Lung microvascular endothelial cell (primary cell): ENCODE measurements at regions not wholly inside any gene's neighbourhood (a gene's known extent, or its start where the extent isn't known, plus 50 kb on each side); places are given as distances from the start of the nearest gene placed in this dataset.
"Not testable (repeated sequence)": the region's sequence is repeated elsewhere in the genome, so short reads cannot be mapped to it uniquely, and the experiment has no call there.

Experiments
- DNase-seq, 2 donors: peaks; one replicate each; pipeline versions ENCODE4 v3.0.0 to v3.0.0-alpha.2; 2010; ENCODE audit warnings: low read depth in 2 of 2

DNA sequence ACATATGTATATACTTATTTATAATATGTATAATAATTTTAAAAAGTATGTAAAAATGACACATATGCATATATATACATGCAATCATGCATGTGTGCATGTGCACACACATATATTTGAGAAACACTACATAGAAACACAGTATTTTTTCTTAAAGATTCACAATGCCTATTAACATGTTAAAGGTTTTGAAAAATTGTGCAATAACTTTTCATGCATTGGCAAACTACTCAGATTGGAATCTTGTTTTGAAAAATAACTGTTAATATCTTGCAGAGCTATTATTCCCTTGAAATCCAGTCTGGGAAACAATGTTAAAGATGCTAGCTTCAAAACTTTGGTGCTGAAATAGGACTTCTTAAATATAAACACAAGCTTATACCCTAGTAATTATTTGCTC lies 256.2 kb upstream of the P2RY1 start:
- no peak for DNase-seq

DNA sequence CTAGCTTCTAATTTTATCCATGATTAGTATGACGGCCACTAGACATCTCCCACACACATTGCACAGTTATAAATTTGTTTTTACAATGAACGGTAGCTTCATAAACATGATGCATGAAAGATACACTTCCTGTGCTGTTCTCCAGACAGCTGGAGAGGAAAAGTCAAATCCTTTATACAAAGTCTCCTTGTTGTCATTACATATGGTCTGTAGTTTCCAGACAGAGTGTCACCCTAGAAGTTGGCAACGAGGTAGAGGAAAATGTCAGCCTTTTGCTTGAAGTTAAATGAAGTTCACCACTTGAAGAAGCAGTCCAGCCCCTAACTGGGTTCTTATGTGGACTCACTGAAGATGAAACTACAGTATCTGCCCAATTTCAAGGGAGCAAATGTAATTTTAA lies 253.0 kb upstream of the P2RY1 start:
- DNase-seq = peak in 1 of 2 donors; percentile 63

GRCh38 chr3:152583963-152584362 lies 251.0 kb upstream of the P2RY1 start:
- no peak for DNase-seq

GRCh38 chr3:152586974-152587373 lies 248.0 kb upstream of the P2RY1 start:
- DNase-seq = no peak

DNA sequence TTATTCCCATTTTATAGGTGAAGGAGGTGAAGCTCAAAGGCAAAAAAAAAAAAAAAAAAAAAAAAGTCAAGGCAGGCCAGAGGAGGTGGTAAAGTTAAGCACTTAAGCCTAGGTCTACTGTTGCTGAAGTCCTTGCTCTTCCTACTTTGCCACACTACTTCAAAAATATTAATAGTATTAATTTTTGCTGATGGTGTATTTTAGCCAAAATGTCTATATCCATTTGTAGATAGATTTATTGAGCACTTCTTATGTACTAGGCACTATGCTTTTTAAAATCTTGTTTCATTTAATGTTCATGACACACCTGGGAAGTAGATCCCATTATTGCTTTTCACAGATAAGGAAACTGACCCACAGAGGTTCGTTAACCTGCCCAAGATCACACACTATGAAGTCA lies 247.1 kb upstream of the P2RY1 start:
- no peak for DNase-seq

DNA sequence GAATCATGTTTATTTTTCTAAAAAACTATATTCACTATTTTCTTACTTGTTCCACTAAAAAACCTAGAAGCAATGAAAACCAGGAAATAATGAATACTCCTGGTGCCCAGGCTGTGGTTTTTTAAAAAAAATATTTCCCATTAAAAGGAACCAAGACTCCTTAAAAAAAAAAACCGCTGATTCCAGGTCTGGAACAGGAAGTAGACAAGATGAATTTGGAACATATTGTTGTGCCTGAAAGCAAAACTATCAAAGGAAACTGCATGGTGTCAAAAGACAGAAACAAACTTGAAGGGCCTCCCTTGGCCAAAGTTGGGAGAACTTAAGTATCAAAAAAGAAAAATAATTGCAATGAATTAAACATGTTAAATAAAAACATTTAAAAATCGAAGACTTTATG lies 245.3 kb upstream of the P2RY1 start:
- DNase-seq = peak in 1 of 2 donors; percentile 45

DNA sequence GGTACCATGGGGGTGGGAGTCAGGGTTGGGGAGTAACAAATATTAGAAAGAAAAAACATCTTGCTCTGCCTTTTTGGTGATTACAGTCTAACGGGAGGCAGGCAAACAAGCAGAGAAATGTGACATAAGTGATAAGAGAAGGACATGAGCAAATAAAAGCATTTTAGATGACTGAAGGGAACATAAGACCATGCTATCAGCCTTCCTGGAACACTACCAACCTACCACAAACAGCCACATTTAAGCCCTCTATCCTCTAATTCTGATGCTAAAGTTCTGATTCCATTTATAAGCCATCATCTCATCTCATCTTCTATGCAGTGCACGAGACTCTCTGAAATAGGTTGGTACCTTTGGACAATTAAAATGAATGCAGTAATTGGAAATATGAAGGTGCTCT lies 243.4 kb upstream of the P2RY1 start:
- DNase-seq = no peak

DNA sequence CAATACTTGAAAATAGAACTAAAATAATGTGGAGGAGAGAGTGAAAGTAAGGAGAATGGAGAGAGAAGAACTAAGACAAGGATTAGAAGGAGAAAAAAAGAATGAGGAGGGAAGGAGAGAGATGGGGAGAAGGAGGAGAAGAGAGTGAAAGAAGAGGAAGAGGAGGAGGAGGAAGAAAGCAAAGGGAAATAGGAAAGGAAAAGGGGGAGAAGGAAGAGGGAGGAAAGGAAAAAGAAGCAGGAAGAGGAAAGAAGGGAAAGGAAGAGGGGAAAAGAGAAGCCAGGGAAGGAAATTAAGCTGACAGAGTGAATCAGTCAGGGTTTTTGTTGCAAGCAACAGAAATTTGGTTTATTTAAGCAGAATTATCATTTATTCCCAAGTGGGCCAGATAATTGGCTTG lies 241.7 kb upstream of the P2RY1 start:
- no peak for DNase-seq

- DNase-seq = peak; percentile 2 to 90
Measured at GRCh38 chr3:152595975-152596821, 238.7 kb upstream of the P2RY1 start.

GRCh38 chr3:152596832-152597231 lies 238.1 kb upstream of the P2RY1 start:
- DNase-seq = not testable (repeated sequence)

DNA sequence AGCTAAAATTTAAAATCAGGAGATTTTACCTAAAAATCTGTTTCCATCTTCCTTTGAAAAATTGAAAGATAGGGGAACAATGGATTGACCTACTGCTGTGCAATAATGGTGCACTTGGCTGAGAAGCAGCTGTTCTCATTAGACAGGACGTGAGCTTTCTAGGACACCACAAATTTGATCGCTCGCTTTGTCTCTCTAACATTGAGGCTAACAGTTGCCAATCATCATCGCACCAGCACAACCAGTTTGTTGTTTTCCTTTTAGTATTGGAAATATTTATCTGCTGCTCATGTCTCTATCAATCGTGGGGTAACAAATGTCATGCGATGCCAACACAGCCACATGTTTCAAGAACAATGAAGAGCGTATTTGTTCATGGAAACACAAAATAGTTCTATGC lies 228.8 kb upstream of the P2RY1 start:
- DNase-seq = no peak

- no peak for DNase-seq
Measured at GRCh38 chr3:152607179-152607578, 227.8 kb upstream of the P2RY1 start.

GRCh38 chr3:152608696-152609594 lies 226.0 kb upstream of the P2RY1 start:
- DNase-seq = no peak

GRCh38 chr3:152609891-152610290 lies 225.0 kb upstream of the P2RY1 start:
- DNase-seq = no peak

DNA sequence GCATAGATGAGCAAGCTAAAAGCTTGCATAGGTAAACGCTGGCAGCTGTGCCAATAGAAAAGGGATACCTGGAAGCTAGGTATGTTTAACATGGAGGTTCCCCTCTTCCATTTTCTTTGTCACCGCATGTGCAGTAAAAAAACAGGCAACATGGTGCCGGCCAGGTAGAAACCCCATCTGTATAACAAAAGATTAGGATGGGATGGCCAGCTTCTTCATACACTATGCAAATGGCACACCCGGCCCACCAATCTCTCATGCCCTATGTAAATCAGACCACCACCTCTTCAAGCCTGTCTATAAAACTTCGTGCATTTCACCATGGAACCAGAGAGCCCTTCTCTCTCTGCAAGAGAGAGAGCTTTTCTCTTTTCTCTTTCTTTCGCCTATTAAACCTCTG lies 224.3 kb upstream of the P2RY1 start:
- no peak for DNase-seq

DNA sequence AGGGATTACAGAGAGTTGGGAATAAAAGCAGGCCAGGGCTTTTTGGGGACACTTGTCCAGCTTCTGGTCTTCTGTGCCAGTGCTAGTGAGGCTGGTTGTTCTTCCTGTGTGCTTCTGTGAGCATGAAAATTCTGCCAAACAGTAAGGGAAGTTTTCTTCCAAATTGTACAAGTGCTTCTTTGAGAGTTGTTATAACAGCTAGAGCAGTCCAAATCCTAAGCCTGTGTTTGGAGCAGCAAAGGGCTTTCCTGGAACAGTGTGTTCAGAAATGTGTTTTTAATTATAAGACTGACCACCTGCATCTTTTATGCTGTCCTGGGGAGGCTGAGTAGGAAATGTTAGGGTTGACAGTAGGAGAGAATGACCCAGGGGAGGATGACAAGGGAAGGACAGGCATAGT lies 223.0 kb upstream of the P2RY1 start:
- DNase-seq = no peak

GRCh38 chr3:152613851-152614250 lies 221.1 kb upstream of the P2RY1 start:
- DNase-seq = no peak

- DNase-seq = no peak
Measured at GRCh38 chr3:152615681-152616080, 219.2 kb upstream of the P2RY1 start.

DNA sequence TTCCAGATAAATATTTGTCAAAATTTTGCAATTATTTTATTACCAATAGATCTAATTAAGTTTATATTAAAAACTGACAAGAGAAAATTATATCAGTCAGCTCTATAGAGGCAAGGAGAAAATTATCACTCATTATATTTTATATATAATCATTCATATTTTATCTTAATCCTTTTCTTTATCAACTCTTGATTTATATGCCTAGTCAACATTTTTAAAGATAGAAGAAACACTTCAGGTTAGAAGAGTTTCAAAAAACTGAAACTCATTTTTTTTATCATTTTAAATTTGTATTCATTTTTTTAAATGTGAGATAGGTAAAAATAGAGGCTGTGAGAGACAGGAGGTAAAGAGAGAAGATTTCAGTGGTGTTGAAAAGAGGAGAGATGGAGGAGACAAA lies 217.3 kb upstream of the P2RY1 start:
- DNase-seq = no peak

DNA sequence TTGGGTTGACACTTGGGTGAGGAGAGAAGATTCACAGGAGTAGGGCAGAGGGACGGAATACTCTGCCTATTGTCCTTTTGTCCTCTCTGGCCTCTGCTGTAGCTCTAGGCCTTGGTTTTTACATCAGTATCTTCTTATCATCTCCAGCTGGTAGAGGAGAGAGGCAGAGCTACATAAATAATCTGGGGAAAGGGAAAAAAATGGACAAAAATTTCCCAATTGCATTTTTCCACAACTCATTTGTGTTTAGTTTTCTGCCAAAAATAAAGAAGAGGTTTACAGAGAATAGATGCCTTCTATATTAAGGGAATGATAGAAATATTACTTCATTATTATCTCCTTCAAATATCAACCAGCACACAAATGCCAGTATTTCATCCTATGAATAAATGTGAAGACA lies 216.4 kb upstream of the P2RY1 start:
- no peak for DNase-seq

- DNase-seq = no peak
Measured at GRCh38 chr3:152619691-152620090, 215.2 kb upstream of the P2RY1 start.

GRCh38 chr3:152620395-152620794 lies 214.5 kb upstream of the P2RY1 start:
- no peak for DNase-seq
